ENCODE measurements at regions not wholly inside any gene's neighbourhood (a gene's known extent, or its start where the extent isn't known, plus 50 kb on each side); places are given as distances from the start of the nearest gene placed in this dataset.

DNA sequence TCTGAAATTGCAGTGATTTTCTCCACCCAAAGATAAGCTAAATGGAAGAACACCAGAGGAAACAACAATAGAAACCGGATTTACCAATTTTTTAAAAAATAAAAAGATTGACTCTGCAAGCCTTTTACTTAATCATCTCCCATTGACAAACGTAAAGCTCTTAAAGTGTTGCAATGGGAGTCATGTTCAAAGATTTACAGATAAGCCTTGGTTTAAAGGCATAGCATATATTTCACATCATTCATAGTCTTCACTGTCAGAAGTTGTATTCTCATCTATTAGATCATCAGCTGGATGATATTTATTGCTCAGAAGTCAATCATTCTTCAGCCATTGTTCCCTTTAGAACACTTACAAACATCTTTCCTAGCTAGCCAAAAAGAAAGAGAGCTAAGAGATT, 397.6 kb downstream of the GBE1 start:
- TF ChIP-seq CTCF (IDR thresholded peaks at IDR 0.05) (no peak), POLR2AphosphoS5 (IDR thresholded peaks at IDR 0.05) (no peak), POLR2A (IDR thresholded peaks at IDR 0.05) (no peak)

Data from prostate gland (tissue), 2 donors.